ENCODE measurements at regions not wholly inside any gene's neighbourhood (a gene's known extent, or its start where the extent isn't known, plus 50 kb on each side); places are given as distances from the start of the nearest gene placed in this dataset.

DNA sequence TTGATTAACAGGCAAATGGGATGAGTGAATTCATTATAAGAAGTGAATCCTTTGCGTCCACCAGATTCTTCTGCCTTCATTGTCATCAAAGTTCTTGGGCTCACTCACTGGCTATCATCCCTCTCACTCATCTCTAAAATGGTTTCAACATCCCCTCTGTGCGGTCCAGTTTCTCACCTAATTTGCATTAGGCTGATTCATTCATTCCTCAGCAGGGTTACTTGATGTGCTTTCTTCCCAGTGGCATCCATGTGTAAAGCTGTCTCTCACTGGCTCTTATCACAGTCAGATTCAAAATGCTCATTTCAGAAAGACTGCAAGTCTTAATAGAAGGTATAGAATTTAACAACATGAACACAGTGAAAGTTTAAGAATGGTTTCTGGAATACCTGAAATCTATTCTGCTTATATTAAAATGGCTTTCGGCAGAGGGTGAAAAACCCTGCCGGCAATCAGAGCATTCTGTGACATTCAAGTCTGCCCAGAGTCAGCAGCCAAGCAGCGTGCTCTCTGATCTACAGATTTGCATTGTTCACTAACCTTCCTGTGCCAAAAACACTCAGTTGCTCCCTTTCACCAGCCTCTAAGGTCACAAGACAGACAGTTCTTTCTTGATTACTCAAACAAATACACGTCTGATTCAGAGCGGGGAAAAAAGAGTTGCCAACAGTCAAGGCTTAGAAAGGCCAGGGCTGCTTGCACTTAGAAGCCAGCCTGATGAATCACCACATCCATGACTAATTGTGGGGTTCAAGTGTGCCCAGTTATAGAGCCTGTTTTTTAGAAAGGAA lies 106.7 kb downstream of the TES start (continued):
- TF ChIP-seq POLR2A (IDR thresholded peaks at IDR 0.05; ENCODE audit: borderline replicate concordance, extremely low read depth, insufficient read depth, insufficient read length) (no peak), ELF1 (IDR thresholded peaks at IDR 0.05; ENCODE audit: borderline replicate concordance, low read depth) (no peak; the same call in 1 of the 2 replicates), TCF7L2 (IDR thresholded peaks at IDR 0.05; ENCODE audit: borderline replicate concordance, extremely low read depth, insufficient read depth, insufficient read length) (peak; percentile 82)

DNA sequence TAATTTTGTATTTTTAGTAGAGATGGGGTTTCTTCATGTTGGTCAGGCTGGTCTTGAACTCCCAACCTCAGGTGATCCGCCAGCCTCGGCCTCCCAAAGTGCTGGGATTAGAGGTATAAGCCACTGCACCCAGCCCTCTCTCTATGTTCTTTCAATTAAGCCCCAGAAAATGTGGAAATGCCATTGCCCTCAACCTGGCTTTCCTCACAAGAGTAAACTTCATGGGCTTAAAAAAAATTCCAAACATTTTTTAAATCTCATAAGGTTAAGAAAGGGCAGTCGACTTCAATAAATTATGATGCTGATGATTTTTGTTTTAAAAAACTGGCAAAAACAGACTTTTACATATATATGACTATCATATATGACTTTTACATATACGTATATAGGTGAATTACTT lies 107.6 kb downstream of the TES start:
- Histone ChIP-seq H3K4me1 (ENCODE audit: control insufficient read depth in 1 of 2, insufficient read depth in 2 of 2, low read length in 2 of 2) (peaks cover 29 to 54% of the 10 kb centered on the region in 2 experiments), H3K9ac (ENCODE audit: low read length) (peak overlapping the region; percentile 34), H3K27me3 (ENCODE audit: insufficient read depth, low read length) (no peaks in the 10 kb centered on the region), H3K9me3 (ENCODE audit: control insufficient read depth in 1 of 2, insufficient read depth in 1 of 2, low read depth in 1 of 2, low read length in 2 of 2) (no peaks in the 10 kb centered on the region), H3K27ac (ENCODE audit: low read depth, low read length) (peak overlapping the region; percentile 89; the same call in 1 of the 2 replicates), H3K36me3 (ENCODE audit: control insufficient read depth in 1 of 2, insufficient read depth in 2 of 2, low read length in 2 of 2) (peaks cover 0 to 14% of the 10 kb centered on the region in 2 experiments; a peak in 1 of 4 replicates), H3K79me2 (ENCODE audit: insufficient read depth, low read length) (no peaks in the 10 kb centered on the region), H2AFZ (ENCODE audit: low read depth, low read length, poor library complexity, severe bottlenecking) (no peak overlapping the region), H3K9me2 (ENCODE audit: insufficient read depth) (no peaks in the 10 kb centered on the region), H4K20me1 (ENCODE audit: insufficient read depth) (no peaks in the 10 kb centered on the region), H3K4me2 (ENCODE audit: low read length) (peak overlapping the region; percentile 71), H3K4me3 (replicated peaks in 1 of 2; ENCODE audit: low read depth in 1 of 2, low read length in 2 of 2) (no peak overlapping the region)
- ATAC-seq (no peak), DNase-seq (ENCODE audit: low read depth, low spot score) (no peak)
- intact Hi-C loops (cut with micrococcal nuclease) = loop anchor here (1.0 kb wide), 1 partner anchor 37 kb away; no protein-coding TSS in a partner anchor
- no peak for TF ChIP-seq CEBPB (IDR thresholded peaks at IDR 0.05; ENCODE audit: low read depth)
- TF ChIP-seq ZNF274 (IDR thresholded peaks at IDR 0.05; ENCODE audit: low read depth, low read length) = no peak
- TF ChIP-seq YY1 (IDR thresholded peaks at IDR 0.05; ENCODE audit: extremely low read depth, insufficient replicate concordance, low read depth, low read length) = no peak
- TF ChIP-seq, protein P1, sequence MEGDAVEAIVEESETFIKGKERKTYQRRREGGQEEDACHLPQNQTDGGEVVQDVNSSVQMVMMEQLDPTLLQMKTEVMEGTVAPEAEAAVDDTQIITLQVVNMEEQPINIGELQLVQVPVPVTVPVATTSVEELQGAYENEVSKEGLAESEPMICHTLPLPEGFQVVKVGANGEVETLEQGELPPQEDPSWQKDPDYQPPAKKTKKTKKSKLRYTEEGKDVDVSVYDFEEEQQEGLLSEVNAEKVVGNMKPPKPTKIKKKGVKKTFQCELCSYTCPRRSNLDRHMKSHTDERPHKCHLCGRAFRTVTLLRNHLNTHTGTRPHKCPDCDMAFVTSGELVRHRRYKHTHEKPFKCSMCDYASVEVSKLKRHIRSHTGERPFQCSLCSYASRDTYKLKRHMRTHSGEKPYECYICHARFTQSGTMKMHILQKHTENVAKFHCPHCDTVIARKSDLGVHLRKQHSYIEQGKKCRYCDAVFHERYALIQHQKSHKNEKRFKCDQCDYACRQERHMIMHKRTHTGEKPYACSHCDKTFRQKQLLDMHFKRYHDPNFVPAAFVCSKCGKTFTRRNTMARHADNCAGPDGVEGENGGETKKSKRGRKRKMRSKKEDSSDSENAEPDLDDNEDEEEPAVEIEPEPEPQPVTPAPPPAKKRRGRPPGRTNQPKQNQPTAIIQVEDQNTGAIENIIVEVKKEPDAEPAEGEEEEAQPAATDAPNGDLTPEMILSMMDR (IDR thresholded peaks at IDR 0.05 in 2 of 3, conservative IDR thresholded peaks at IDR 0.05 in 1 of 3; ENCODE audit: borderline replicate concordance in 1 of 3, insufficient read depth in 1 of 3, low read depth in 2 of 3, low read length in 2 of 3) = no peak
- TF ChIP-seq EGR1 (IDR thresholded peaks at IDR 0.05; ENCODE audit: low read depth) = no peak
- TF ChIP-seq ATF3 (IDR thresholded peaks at IDR 0.05) = no peak
- no peak for TF ChIP-seq POLR2A (IDR thresholded peaks at IDR 0.05; ENCODE audit: borderline replicate concordance, extremely low read depth, insufficient read depth, insufficient read length)
- no peak for TF ChIP-seq SP1 (IDR thresholded peaks at IDR 0.05; ENCODE audit: low read depth)
- CTCF ChIA-PET = no interaction called here
- RAD21 ChIA-PET (ENCODE audit: low non-redundant PET in 1 of 2, low total read pairs in 2 of 2, uncharacterized antibody in 2 of 2, unreplicated experiment in 2 of 2) = no interaction called here
- POLR2A ChIA-PET = no interaction called here
- BruUV-seq (replicated peaks) = no TSS peak

Measured in HCT116 (cell line).